ENCODE measurements at regions not wholly inside any gene's neighbourhood (a gene's known extent, or its start where the extent isn't known, plus 50 kb on each side); places are given as distances from the start of the nearest gene placed in this dataset.

Small RNA genes in the stretch of these regions (small RNA-seq; reads per million reads assigned to genes)
- gene RF00263 (ENCODE audit: insufficient read depth in 2 of 3, insufficient read length in 3 of 3, low read depth in 2 of 3, low replicate concordance in 1 of 3) (0 to 2.9 (median 0.31) reads per million in 3 experiments), gene RF00411 (ENCODE audit: insufficient read depth in 2 of 3, insufficient read length in 3 of 3, low read depth in 2 of 3, low replicate concordance in 1 of 3) (0 reads per million in 3 experiments), gene RF00440 (ENCODE audit: insufficient read depth in 2 of 3, insufficient read length in 3 of 3, low read depth in 2 of 3, low replicate concordance in 1 of 3) (0 reads per million in 3 experiments), gene RF02271 (ENCODE audit: insufficient read depth in 2 of 3, insufficient read length in 3 of 3, low read depth in 2 of 3, low replicate concordance in 1 of 3) (0 reads per million in 3 experiments), gene RPL18AP17 (ENCODE audit: insufficient read depth in 2 of 3, insufficient read length in 3 of 3, low read depth in 2 of 3, low replicate concordance in 1 of 3) (0 reads per million in 3 experiments)
